PC-3 (cell line): ENCODE measurements at regions not wholly inside any gene's neighbourhood (a gene's known extent, or its start where the extent isn't known, plus 50 kb on each side); places are given as distances from the start of the nearest gene placed in this dataset.

Experiments
- ATAC-seq: fragments of 200-7000 bp; cut with Tn5 transposase; 2 replicates; pipeline ENCODE4 v1.9.1; 2020; ENCODE audit warnings: mild to moderate bottlenecking, moderate library complexity
- BruUV-seq: library from RNA; stranded (reverse); fragments of 400-500 nt; replicated peaks from 2 replicates; lab custom pipeline; 2021; lab: Mats Ljungman, UMichigan
- CTCF ChIA-PET: fragments of 300-600 bp; sonication (Branson Sonifier 250); formaldehyde crosslinking; loops from one replicate; lab custom pipeline; 2022; ENCODE audit warnings: antibody characterized with exemption; lab: Charles Lee
- POLR2A ChIA-PET: fragments of 300-600 bp; sonication (Branson Sonifier 250); formaldehyde crosslinking; loops from one replicate; lab custom pipeline; 2022; ENCODE audit warnings: antibody characterized with exemption; ENCODE audit not compliant: unreplicated experiment; lab: Charles Lee
- DNase-seq: peaks from one replicate; pipeline ENCODE4 v3.0.0-alpha.2; 2015
- H2AFZ ChIP-seq: fragments of 300-600 bp; sonication (generic); 2 replicates; pipeline ENCODE4 v1.6.0; 2016; ENCODE audit warnings: antibody characterized with exemption, low read length
- H3F3A ChIP-seq: fragments of 300-600 bp; sonication (generic); one replicate; pipeline ENCODE4 v1.6.0; 2017; ENCODE audit warnings: antibody characterized with exemption, low read length, control low read depth, mild to moderate bottlenecking; ENCODE audit not compliant: unreplicated experiment
- H3K27ac ChIP-seq: fragments of 300-600 bp; sonication (generic); 2 replicates; pipeline ENCODE4 v1.5.1; 2016; ENCODE audit warnings: mild to moderate bottlenecking, low read length
- H3K27me3 ChIP-seq: fragments of 300-600 bp; sonication (generic); 2 replicates; pipeline ENCODE4 v1.6.1; 2016; ENCODE audit warnings: low read length, mixed read lengths
- H3K36me3 ChIP-seq: fragments of 300-600 bp; sonication (generic); 2 replicates; pipeline ENCODE4 v1.6.1; 2016; ENCODE audit warnings: low read depth, mixed run types, low read length, mixed read lengths
- H3K4me1 ChIP-seq: fragments of 300-600 bp; sonication (generic); 2 replicates; pipeline ENCODE4 v1.5.1; 2016; ENCODE audit warnings: low read length; ENCODE audit not compliant: insufficient read depth
- H3K4me2 ChIP-seq: fragments of 300-600 bp; sonication (generic); 2 replicates; pipeline ENCODE4 v1.6.0; 2016; ENCODE audit warnings: low read length
- H3K4me3 ChIP-seq: fragments of 300-600 bp; sonication (generic); 2 replicates; pipeline ENCODE4 v1.5.1; 2016; ENCODE audit warnings: mild to moderate bottlenecking, low read length, mixed read lengths
- H3K79me2 ChIP-seq: fragments of 300-600 bp; sonication (generic); 2 replicates; pipeline ENCODE4 v1.6.1; 2017; ENCODE audit warnings: low read length, mixed read lengths
- H3K9ac ChIP-seq: fragments of 300-600 bp; sonication (generic); 2 replicates; pipeline ENCODE4 v1.6.0; 2016; ENCODE audit warnings: mild to moderate bottlenecking, low read length
- H3K9me2 ChIP-seq: fragments of 300-600 bp; sonication (generic); replicated peaks from 2 replicates; pipeline ENCODE4 v1.6.1; 2016; ENCODE audit warnings: mixed run types, low read length, mixed read lengths
- H3K9me3 ChIP-seq: fragments of 300-600 bp; sonication (generic); 2 replicates; pipeline ENCODE4 v1.6.1; 2016; ENCODE audit warnings: low read length, mixed read lengths
- H4K20me1 ChIP-seq: fragments of 300-600 bp; sonication (generic); 2 replicates; pipeline ENCODE4 v1.6.1; 2016; ENCODE audit warnings: low read length, mixed read lengths
- CTCF ChIP-seq: fragments of 300-600 bp; sonication (generic); conservative IDR thresholded peaks from 2 replicates; pipeline ENCODE4 v1.5.1; 2017; ENCODE audit warnings: antibody characterized with exemption, low read depth, mild to moderate bottlenecking, low read length
- EZH2 ChIP-seq: fragments of 300-600 bp; sonication (generic); IDR thresholded peaks from one replicate; pipeline ENCODE4 v1.6.1; 2017; ENCODE audit warnings: antibody characterized with exemption, mild to moderate bottlenecking, low read length; ENCODE audit not compliant: unreplicated experiment
- EZH2phosphoT487 ChIP-seq: fragments of 300-600 bp; sonication (generic); IDR thresholded peaks from 2 replicates; pipeline ENCODE4 v1.6.1; 2018; ENCODE audit warnings: mild to moderate bottlenecking, antibody characterized with exemption, low read length, borderline replicate concordance
- intact Hi-C: fragments of 100-400 bp; cut with micrococcal nuclease; formaldehyde crosslinking; loops from 2 replicates; pipeline ENCODE4 v1.9.0; 2023

GRCh38 chr13:111627596-111627995 lies 307.2 kb downstream of the TEX29 start:
- H4K20me1 ChIP-seq: no peaks in the 10 kb centered on the region
- no peaks in the 10 kb centered on the region for H3K79me2 ChIP-seq
- no TSS peak for BruUV-seq
- H3K9ac ChIP-seq: no peak overlapping the region
- no peak overlapping the region for H2AFZ ChIP-seq
- H3K4me2 ChIP-seq: no peak overlapping the region
- no peaks in the 10 kb centered on the region for H3K4me1 ChIP-seq
- no peak for ATAC-seq
- H3K9me3 ChIP-seq: no peaks in the 10 kb centered on the region
- H3K27me3 ChIP-seq: peaks cover 36% of the 10 kb centered on the region
- H3K9me2 ChIP-seq: no peaks in the 10 kb centered on the region
- no peak overlapping the region for H3K27ac ChIP-seq
- ChIA-PET POLR2A (interaction anchor here (0.5 kb wide), 1 partner anchor 45 kb away, joined by 5 read pairs; no protein-coding TSS in a partner anchor), CTCF (no interaction called here)
- H3K4me3 ChIP-seq: no peak overlapping the region
- H3F3A ChIP-seq: no peaks in the 10 kb centered on the region
- H3K36me3 ChIP-seq: no peaks in the 10 kb centered on the region
- intact Hi-C loops: no loop called here
- TF ChIP-seq EZH2phosphoT487 (no peak), EZH2 (no peak), CTCF (no peak)
- DNase-seq: no peak

- no peak overlapping the region for H2AFZ ChIP-seq
- BruUV-seq: no TSS peak
- CTCF ChIA-PET: no interaction called here
- no peak for ATAC-seq
- TF ChIP-seq EZH2phosphoT487 (no peak), CTCF (no peak), EZH2 (no peak)
- no peaks in the 10 kb centered on the region for H3F3A ChIP-seq
- DNase-seq: no peak
- no peaks in the 10 kb centered on the region for H3K36me3 ChIP-seq
- no peaks in the 10 kb centered on the region for H3K9me2 ChIP-seq
- H3K4me1 ChIP-seq: no peaks in the 10 kb centered on the region
- H3K9me3 ChIP-seq: no peaks in the 10 kb centered on the region
- peaks cover 46% of the 10 kb centered on the region for H3K27me3 ChIP-seq
- no peak overlapping the region for H3K4me2 ChIP-seq
- H4K20me1 ChIP-seq: no peaks in the 10 kb centered on the region
- intact Hi-C loops: no loop called here
- POLR2A ChIA-PET: no interaction called here
- no peak overlapping the region for H3K9ac ChIP-seq
- H3K4me3 ChIP-seq: no peak overlapping the region
- no peaks in the 10 kb centered on the region for H3K79me2 ChIP-seq
- H3K27ac ChIP-seq: no peak overlapping the region
These were observed 308.6 kb downstream of the TEX29 start for GRCh38 chr13:111629016-111629415.

GRCh38 chr13:111629457-111629856 lies 309.0 kb downstream of the TEX29 start:
- Histone ChIP-seq H3K4me1 (no peaks in the 10 kb centered on the region), H3K36me3 (no peaks in the 10 kb centered on the region), H3K79me2 (no peaks in the 10 kb centered on the region), H3F3A (no peaks in the 10 kb centered on the region), H3K9me2 (no peaks in the 10 kb centered on the region), H3K4me3 (no peak overlapping the region), H3K9ac (no peak overlapping the region), H2AFZ (no peak overlapping the region), H3K4me2 (no peak overlapping the region), H3K27ac (no peak overlapping the region), H4K20me1 (no peaks in the 10 kb centered on the region), H3K9me3 (no peaks in the 10 kb centered on the region), H3K27me3 (peaks cover 51% of the 10 kb centered on the region)
- POLR2A ChIA-PET: no interaction called here
- intact Hi-C loops: no loop called here
- TF ChIP-seq CTCF (no peak), EZH2 (no peak), EZH2phosphoT487 (no peak)
- BruUV-seq: no TSS peak
- no peak for DNase-seq
- no peak for ATAC-seq
- CTCF ChIA-PET: no interaction called here
